ENCODE measurements at regions not wholly inside any gene's neighbourhood (a gene's known extent, or its start where the extent isn't known, plus 50 kb on each side); places are given as distances from the start of the nearest gene placed in this dataset.
A peak's percentile ranks its signal among the peaks of the same experiment; 100 is the strongest.

DNA sequence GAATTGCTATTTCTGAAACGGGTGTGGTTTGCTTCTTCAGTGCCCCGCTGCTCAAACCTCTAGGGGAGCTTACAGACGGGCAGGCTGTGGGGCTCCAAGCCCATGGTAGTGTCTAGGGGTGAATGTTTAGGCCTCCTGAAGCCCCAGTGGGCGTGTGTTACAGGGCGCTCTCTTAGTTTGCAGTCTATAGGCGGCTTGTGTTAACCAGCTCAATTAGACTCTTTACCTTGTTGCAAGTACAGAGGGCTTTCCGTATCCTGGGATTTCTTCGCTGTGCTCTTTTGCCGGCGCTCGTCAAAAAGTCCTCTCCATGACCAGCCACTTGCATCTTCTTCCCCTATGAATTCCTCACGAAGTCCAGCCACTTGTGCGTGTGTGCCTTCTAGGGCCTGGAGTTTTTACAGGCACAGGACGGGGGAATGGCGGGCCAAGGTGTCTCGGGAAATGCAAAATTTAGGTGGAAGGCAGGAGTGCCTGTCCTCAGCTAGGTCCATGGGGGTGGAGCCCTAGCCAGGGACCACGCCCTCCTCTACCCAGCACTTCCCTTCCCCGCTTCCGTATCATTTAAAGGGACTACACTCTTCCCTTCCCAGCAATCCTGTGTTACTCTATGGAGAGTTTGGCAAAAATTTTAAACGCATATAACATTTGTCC is 94.5 kb downstream of the HTR1B start:
- DNase-seq (ENCODE audit: low read depth): no peak
- no peak for TF ChIP-seq CTCF (IDR thresholded peaks at IDR 0.05; ENCODE audit: low read depth, low read length, missing control alignments)
- peak overlapping the region; percentile 30 for H3K4me3 ChIP-seq (ENCODE audit: low read depth, low read length)
- in situ Hi-C loops (cut with HindIII; ENCODE audit: low sequenced_read_pairs): no loop called here

DNA sequence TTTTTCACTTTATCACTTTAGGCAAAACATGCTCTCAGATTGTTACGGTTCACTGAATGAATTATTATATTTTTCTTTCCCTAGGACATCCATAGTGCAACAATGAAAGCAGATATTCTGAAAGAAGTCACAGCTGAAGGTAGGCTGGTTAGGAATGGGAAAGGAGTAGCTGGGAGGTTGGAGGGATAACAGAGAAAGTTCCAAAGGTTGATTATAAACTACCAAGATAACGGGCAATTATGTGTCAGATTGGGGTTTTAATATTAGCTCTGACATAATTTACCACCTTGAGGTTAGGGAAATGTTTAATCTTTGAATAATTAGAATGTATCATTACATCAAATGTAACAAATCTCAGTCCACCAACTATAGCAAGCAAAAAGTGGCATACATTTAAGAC is 96.5 kb downstream of the HTR1B start:
- no peak for DNase-seq (ENCODE audit: low read depth)
- in situ Hi-C loops (cut with HindIII; ENCODE audit: low sequenced_read_pairs): no loop called here
- no peak overlapping the region for H3K4me3 ChIP-seq (ENCODE audit: low read depth, low read length)
- TF ChIP-seq CTCF (IDR thresholded peaks at IDR 0.05; ENCODE audit: low read depth, low read length, missing control alignments): no peak

DNA sequence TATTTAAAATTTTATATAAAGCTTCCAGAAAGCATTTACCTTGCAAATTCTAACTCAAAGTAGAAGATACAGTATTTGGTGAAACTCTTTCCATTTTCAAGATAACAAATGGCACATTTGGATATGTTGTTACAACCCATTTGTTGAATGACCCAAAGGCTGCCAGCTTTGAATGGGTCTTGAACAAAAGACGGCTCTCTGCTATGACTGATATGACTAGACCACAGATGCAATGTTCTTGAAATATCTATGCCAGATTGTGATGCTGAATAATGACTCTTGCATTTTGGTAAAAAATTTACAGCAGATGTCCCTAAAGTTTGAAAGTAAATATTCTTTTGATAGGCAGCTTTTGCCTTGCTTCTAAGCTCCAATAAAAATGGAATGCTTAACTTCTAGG is 99.6 kb downstream of the HTR1B start:
- TF ChIP-seq CTCF (IDR thresholded peaks at IDR 0.05; ENCODE audit: low read depth, low read length, missing control alignments): no peak
- H3K4me3 ChIP-seq (ENCODE audit: low read depth, low read length): no peak overlapping the region
- in situ Hi-C loops (cut with HindIII; ENCODE audit: low sequenced_read_pairs): no loop called here
- DNase-seq (ENCODE audit: low read depth): no peak

DNA sequence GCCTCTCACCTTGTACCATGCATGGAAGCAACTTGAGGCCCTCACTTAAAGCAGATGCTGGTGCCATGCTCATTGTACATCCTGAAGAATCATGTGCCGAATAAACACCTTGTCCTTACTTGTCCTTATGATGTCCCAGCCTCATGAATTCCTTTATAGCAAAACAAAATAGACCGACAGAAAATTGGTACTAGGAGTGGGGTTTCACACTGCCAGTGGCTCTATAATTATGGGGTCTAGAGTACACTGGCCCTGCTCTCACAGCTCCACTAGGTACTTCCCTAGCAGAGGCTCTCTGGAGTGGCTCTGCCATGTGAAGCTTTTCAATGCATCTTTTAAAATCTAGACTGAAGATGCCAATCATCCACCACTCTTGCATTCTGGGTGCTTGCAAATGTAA is 101.2 kb downstream of the HTR1B start:
- in situ Hi-C loops (cut with HindIII; ENCODE audit: low sequenced_read_pairs): no loop called here
- DNase-seq (ENCODE audit: low read depth): no peak
- H3K4me3 ChIP-seq (ENCODE audit: low read depth, low read length): no peak overlapping the region
- TF ChIP-seq CTCF (IDR thresholded peaks at IDR 0.05; ENCODE audit: low read depth, low read length, missing control alignments): no peak

DNA sequence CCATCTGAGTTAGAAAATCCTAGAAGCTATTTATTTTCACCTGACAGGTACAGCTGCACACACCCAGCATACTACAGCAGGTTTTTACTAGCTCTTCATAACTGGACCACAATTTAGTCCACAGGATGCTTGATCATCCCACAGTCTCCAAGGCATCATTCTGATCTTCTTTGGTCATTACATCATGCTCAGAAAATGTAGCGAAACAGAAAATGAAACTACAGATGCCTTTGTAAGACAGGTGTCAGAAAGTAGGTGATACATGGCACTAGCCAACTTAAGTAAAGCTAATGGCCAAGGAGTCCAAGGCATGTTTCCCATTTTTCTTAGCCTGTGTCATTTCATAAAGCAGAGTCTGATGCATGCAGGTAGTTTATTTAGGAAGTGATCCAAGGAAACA is 102.3 kb downstream of the HTR1B start:
- H3K4me3 ChIP-seq (ENCODE audit: low read depth, low read length): no peak overlapping the region
- in situ Hi-C loops (cut with HindIII; ENCODE audit: low sequenced_read_pairs): no loop called here
- no peak for TF ChIP-seq CTCF (IDR thresholded peaks at IDR 0.05; ENCODE audit: low read depth, low read length, missing control alignments)
- DNase-seq (ENCODE audit: low read depth): no peak

- no peak overlapping the region for H3K4me3 ChIP-seq (ENCODE audit: low read depth, low read length)
- DNase-seq (ENCODE audit: low read depth): no peak
- TF ChIP-seq CTCF (IDR thresholded peaks at IDR 0.05; ENCODE audit: low read depth, low read length, missing control alignments): no peak
- in situ Hi-C loops (cut with HindIII; ENCODE audit: low sequenced_read_pairs): no loop called here
These were observed 106.5 kb downstream of the HTR1B start for GRCh38 chr6:77356821-77357220.

All from astrocyte of the cerebellum (primary cell).